Brain microvascular endothelial cell (primary cell): ENCODE measurements at regions not wholly inside any gene's neighbourhood (a gene's known extent, or its start where the extent isn't known, plus 50 kb on each side); places are given as distances from the start of the nearest gene placed in this dataset.

Source experiments
- DNase-seq: peaks from one replicate; pipeline ENCODE4 v3.0.0-alpha.2; 2020
- H3K27ac ChIP-seq: fragments of 250-450 bp; sonication (Bioruptor Pico); 2 replicates; pipeline ENCODE4 v1.5.1; 2020; ENCODE audit warnings: mild to moderate bottlenecking, moderate library complexity
- H3K27me3 ChIP-seq: fragments of 250-450 bp; sonication (Bioruptor Pico); replicated peaks from 2 replicates; pipeline ENCODE4 v1.5.1; 2020; ENCODE audit warnings: mild to moderate bottlenecking
- H3K36me3 ChIP-seq: fragments of 250-450 bp; sonication (Bioruptor Pico); replicated peaks from 2 replicates; pipeline ENCODE4 v1.5.1; 2020; ENCODE audit warnings: mild to moderate bottlenecking
- H3K4me3 ChIP-seq: 2 replicates; pipeline ENCODE4 v1.5.1; 2011; ENCODE audit warnings: low read depth, mild to moderate bottlenecking, control low read depth, low read length, moderate library complexity
- CTCF ChIP-seq: IDR thresholded peaks from 2 replicates; pipeline ENCODE4 v1.5.1; 2011; ENCODE audit warnings: low read depth, mild to moderate bottlenecking, moderate library complexity, low read length, control low read depth, inconsistent platforms; ENCODE audit errors: missing control alignments
- in situ Hi-C: cut with HindIII; loops from 2 replicates; pipeline ENCODE4 v1.10.0; 2017; ENCODE audit warnings: low sequenced_read_pairs, low pct_ligation_motif_present

GRCh38 chr16:86317813-86318650 is 192.3 kb upstream of the FOXF1 start:
- in situ Hi-C loops = no loop called here
- no peak overlapping the region for H3K27ac ChIP-seq
- TF ChIP-seq CTCF = no peak
- H3K36me3 ChIP-seq = no peaks in the 10 kb centered on the region
- peaks cover 19% of the 10 kb centered on the region for H3K27me3 ChIP-seq
- DNase-seq = no peak
- H3K4me3 ChIP-seq = no peak overlapping the region

- Histone ChIP-seq H3K4me3 (no peak overlapping the region), H3K27ac (no peak overlapping the region), H3K27me3 (peaks cover 20% of the 10 kb centered on the region), H3K36me3 (no peaks in the 10 kb centered on the region)
- no peak for DNase-seq
- in situ Hi-C loops = no loop called here
- no peak for TF ChIP-seq CTCF
These were observed 190.6 kb upstream of the FOXF1 start for GRCh38 chr16:86319585-86320236.

- Histone ChIP-seq H3K27me3 (peaks cover 20% of the 10 kb centered on the region), H3K36me3 (no peaks in the 10 kb centered on the region), H3K4me3 (no peak overlapping the region), H3K27ac (no peak overlapping the region)
- TF ChIP-seq CTCF = no peak
- in situ Hi-C loops = no loop called here
- no peak for DNase-seq
These were observed 190.1 kb upstream of the FOXF1 start for GRCh38 chr16:86320237-86320595.

- peaks cover 20% of the 10 kb centered on the region for H3K27me3 ChIP-seq
- no peak for DNase-seq
These were observed 188.8 kb upstream of the FOXF1 start for GRCh38 chr16:86321491-86321890.

GRCh38 chr16:86322283-86322682 is 188.0 kb upstream of the FOXF1 start:
- no peak for TF ChIP-seq CTCF
- Histone ChIP-seq H3K27me3 (peaks cover 20% of the 10 kb centered on the region), H3K4me3 (no peak overlapping the region), H3K27ac (no peak overlapping the region), H3K36me3 (no peaks in the 10 kb centered on the region)
- in situ Hi-C loops = no loop called here
- DNase-seq = no peak

More at GRCh38 chr16:86321491-86321890, 188.8 kb upstream of the FOXF1 start:
- Histone ChIP-seq H3K4me3 (no peak overlapping the region), H3K27ac (no peak overlapping the region), H3K36me3 (no peaks in the 10 kb centered on the region)
- no peak for TF ChIP-seq CTCF
- in situ Hi-C loops = no loop called here

GRCh38 chr16:86322806-86323205 is 187.5 kb upstream of the FOXF1 start:
- DNase-seq = no peak
- no peak for TF ChIP-seq CTCF
- H3K27ac ChIP-seq = no peak overlapping the region
- H3K4me3 ChIP-seq = no peak overlapping the region
- peaks cover 20% of the 10 kb centered on the region for H3K27me3 ChIP-seq
- in situ Hi-C loops = no loop called here
- no peaks in the 10 kb centered on the region for H3K36me3 ChIP-seq
